GM21717 (cell line): ENCODE measurements at regions not wholly inside any gene's neighbourhood (a gene's known extent, or its start where the extent isn't known, plus 50 kb on each side); places are given as distances from the start of the nearest gene placed in this dataset.
"Not testable (repeated sequence)": the region's sequence is repeated elsewhere in the genome, so short reads cannot be mapped to it uniquely, and the experiment has no call there.

Experiments used
- ATAC-seq: cut with Tn5 transposase; IDR thresholded peaks from one replicate; pipeline ENCODE4 v1.9.1; 2021; ENCODE audit warnings: mild to moderate bottlenecking, moderate library complexity; ENCODE audit not compliant: unreplicated experiment

DNA sequence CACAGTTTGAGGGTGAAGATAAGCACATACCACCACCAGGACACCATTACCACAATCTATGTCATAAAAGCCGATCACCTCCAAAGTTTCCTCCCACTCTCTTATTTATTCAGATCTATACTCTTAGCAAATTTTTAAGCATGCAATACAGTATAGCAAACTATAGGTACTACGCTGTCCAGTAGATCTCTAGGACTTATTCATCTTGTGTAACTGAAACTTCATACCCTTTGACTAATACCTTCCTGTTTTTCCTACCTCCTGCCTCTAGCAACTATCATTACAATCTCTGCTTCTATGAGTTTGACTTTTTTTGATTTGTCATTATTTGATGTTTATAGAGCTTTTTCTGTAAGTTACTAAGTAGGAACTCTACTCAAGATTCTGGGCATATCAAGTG, 84.5 kb upstream of the MANSC4 start:
- ATAC-seq, result no peak

DNA sequence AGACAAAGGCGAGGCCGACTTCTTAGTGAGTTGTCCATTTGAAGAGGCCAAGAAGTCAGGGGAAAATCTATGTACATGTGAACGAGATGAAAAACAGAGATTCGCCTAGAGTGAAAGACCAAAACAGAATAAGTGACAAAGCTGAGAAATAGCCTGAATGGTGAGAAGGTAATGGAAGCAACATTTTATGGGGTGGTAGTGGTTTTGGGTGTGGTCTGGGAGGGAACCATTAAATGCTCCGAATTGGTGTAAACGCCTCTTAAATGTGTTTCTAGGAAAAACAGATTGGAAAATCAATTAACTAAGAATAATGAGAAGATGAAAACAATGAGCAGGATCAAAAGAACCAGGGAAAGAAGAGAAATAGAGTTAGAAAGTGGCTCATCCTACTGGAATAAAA, 83.8 kb upstream of the MANSC4 start:
- no peak for ATAC-seq

DNA sequence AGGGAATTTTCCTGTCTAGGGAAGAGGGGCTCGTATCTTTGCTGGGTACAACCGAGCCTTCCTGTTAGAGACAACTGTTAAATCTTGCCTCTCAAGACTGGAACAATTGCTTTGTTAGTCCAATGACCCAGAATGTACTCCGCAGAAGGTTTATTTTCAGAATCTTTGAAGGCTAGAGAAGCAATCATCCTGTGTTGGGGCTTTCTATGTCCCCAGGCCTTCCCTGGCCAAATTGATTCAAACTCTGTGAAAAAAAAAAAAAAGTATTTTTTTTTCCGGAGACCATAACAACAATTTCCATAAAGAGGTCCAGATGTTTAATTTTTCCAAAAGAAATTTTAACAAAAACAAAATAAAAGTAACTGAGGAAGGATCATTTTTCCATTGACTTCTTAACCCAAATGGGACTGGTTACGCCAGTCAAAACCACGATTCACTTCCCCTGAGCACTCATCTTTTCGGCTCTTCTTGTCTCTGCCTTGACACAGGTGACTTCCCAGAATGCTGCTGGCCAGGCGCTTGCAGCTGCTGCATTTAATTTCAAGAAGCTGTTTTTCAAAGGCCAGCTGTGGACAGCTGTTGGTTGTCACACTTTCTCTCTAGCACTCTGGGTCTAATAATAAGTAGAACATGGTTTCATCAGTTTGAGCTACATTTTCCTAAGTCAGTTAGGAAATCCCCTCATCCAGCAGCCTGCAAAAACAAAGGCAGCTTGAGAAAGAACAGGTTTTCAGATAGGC, 81.6 kb upstream of the MANSC4 start:
- ATAC-seq, result peak; percentile 86

DNA sequence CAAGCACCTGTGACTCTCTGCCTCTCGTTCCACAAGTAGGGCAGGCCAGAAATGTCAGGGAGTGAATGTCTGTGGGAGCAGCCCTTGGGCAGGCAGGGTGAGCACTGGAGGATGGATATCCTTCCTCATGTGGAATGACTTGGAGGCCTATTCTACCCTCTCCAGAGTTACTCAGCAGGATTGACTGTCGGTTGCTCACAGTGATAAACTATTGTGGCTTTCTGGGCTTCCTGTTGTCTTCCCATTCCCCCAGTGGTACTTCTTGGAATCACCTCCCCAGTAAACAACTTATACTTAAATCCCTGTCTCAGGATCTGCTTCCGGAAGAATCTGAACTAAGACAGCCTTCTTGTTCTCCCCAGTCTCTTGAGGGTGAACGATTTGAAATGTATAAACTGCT, 79.6 kb upstream of the MANSC4 start:
- no peak for ATAC-seq

DNA sequence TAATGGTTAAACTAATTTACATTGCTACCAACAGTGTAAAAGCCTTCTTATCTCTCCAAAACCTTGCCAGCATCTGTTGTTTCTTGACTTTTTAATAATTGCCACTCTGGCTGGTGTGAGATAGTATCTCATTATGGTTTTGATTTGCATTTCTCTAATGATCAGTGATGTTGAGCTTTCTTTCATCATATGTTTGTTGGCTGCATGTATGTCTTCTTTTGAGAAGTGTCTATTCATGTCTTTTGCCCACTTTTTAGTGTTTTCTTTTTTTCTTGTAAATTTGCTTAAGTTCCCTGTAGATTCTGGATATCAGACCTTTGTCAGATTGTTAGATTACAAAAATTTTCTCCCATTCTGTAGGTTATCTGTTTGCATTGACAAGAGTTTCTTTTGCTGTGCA, 77.0 kb upstream of the MANSC4 start:
- not testable (repeated sequence) for ATAC-seq

GRCh38 chr12:27852742-27853141, 72.7 kb upstream of the MANSC4 start:
- no peak for ATAC-seq
